ENCODE measurements at regions not wholly inside any gene's neighbourhood (a gene's known extent, or its start where the extent isn't known, plus 50 kb on each side); places are given as distances from the start of the nearest gene placed in this dataset.
A peak's percentile ranks its signal among the peaks of the same experiment; 100 is the strongest.

GRCh38 chr4:148827781-148828180 is 385.6 kb upstream of the NR3C2 start:
- in situ Hi-C loops (cut with HindIII; ENCODE audit: low pct_unique_long_range_greater_than_20kb, low sequenced_read_pairs) = no loop called here
- no peak for DNase-seq (ENCODE audit: low read depth, low spot score)

GRCh38 chr4:148823419-148823769 is 381.2 kb upstream of the NR3C2 start:
- in situ Hi-C loops (cut with HindIII; ENCODE audit: low pct_unique_long_range_greater_than_20kb, low sequenced_read_pairs) = no loop called here
- DNase-seq (ENCODE audit: low read depth, low spot score) = no peak

GRCh38 chr4:148822572-148823418 is 380.6 kb upstream of the NR3C2 start:
- in situ Hi-C loops (cut with HindIII; ENCODE audit: low pct_unique_long_range_greater_than_20kb, low sequenced_read_pairs) = no loop called here
- no peak for DNase-seq (ENCODE audit: low read depth, low spot score)

- in situ Hi-C loops (cut with HindIII; ENCODE audit: low pct_unique_long_range_greater_than_20kb, low sequenced_read_pairs) = no loop called here
- DNase-seq (ENCODE audit: low read depth, low spot score) = no peak
Observed at GRCh38 chr4:148814030-148814429, 371.8 kb upstream of the NR3C2 start.

- in situ Hi-C loops (cut with HindIII; ENCODE audit: low pct_unique_long_range_greater_than_20kb, low sequenced_read_pairs) = no loop called here
- DNase-seq (ENCODE audit: low read depth, low spot score) = no peak
Observed at GRCh38 chr4:148813289-148813688, 371.1 kb upstream of the NR3C2 start.

GRCh38 chr4:148812101-148812500 is 369.9 kb upstream of the NR3C2 start:
- in situ Hi-C loops (cut with HindIII; ENCODE audit: low pct_unique_long_range_greater_than_20kb, low sequenced_read_pairs) = no loop called here
- DNase-seq (ENCODE audit: low read depth, low spot score) = no peak

- no peak for DNase-seq (ENCODE audit: low read depth, low spot score)
- in situ Hi-C loops (cut with HindIII; ENCODE audit: low pct_unique_long_range_greater_than_20kb, low sequenced_read_pairs) = no loop called here
Observed at GRCh38 chr4:148810461-148810860, 368.2 kb upstream of the NR3C2 start.

- in situ Hi-C loops (cut with HindIII; ENCODE audit: low pct_unique_long_range_greater_than_20kb, low sequenced_read_pairs) = no loop called here
- DNase-seq (ENCODE audit: low read depth, low spot score) = no peak
Observed at GRCh38 chr4:148808416-148808815, 366.2 kb upstream of the NR3C2 start.

- in situ Hi-C loops (cut with HindIII; ENCODE audit: low pct_unique_long_range_greater_than_20kb, low sequenced_read_pairs) = no loop called here
- DNase-seq (ENCODE audit: low read depth, low spot score) = no peak
Observed at GRCh38 chr4:148800940-148801339, 358.7 kb upstream of the NR3C2 start.

- in situ Hi-C loops (cut with HindIII; ENCODE audit: low pct_unique_long_range_greater_than_20kb, low sequenced_read_pairs) = no loop called here
- DNase-seq (ENCODE audit: low read depth, low spot score) = no peak
Observed at GRCh38 chr4:148800336-148800885, 358.2 kb upstream of the NR3C2 start.

GRCh38 chr4:148795156-148795864 is 353.1 kb upstream of the NR3C2 start:
- in situ Hi-C loops (cut with HindIII; ENCODE audit: low pct_unique_long_range_greater_than_20kb, low sequenced_read_pairs) = no loop called here

GRCh38 chr4:148793221-148793620 is 351.0 kb upstream of the NR3C2 start:
- no peak for DNase-seq (ENCODE audit: low read depth, low spot score)
- in situ Hi-C loops (cut with HindIII; ENCODE audit: low pct_unique_long_range_greater_than_20kb, low sequenced_read_pairs) = no loop called here

More at GRCh38 chr4:148795156-148795864, 353.1 kb upstream of the NR3C2 start:
- no peak for DNase-seq (ENCODE audit: low read depth, low spot score)

GRCh38 chr4:148790691-148791090 is 348.5 kb upstream of the NR3C2 start:
- DNase-seq (ENCODE audit: low read depth, low spot score) = peak; percentile 10
- in situ Hi-C loops (cut with HindIII; ENCODE audit: low pct_unique_long_range_greater_than_20kb, low sequenced_read_pairs) = no loop called here

GRCh38 chr4:148790246-148790645 is 348.0 kb upstream of the NR3C2 start:
- DNase-seq (ENCODE audit: low read depth, low spot score) = peak; percentile 2
- in situ Hi-C loops (cut with HindIII; ENCODE audit: low pct_unique_long_range_greater_than_20kb, low sequenced_read_pairs) = no loop called here

GRCh38 chr4:148787831-148788477 is 345.7 kb upstream of the NR3C2 start:
- in situ Hi-C loops (cut with HindIII; ENCODE audit: low pct_unique_long_range_greater_than_20kb, low sequenced_read_pairs) = no loop called here
- no peak for DNase-seq (ENCODE audit: low read depth, low spot score)

- in situ Hi-C loops (cut with HindIII; ENCODE audit: low pct_unique_long_range_greater_than_20kb, low sequenced_read_pairs) = no loop called here
- DNase-seq (ENCODE audit: low read depth, low spot score) = no peak
Observed at GRCh38 chr4:148787285-148787684, 345.1 kb upstream of the NR3C2 start.

- in situ Hi-C loops (cut with HindIII; ENCODE audit: low pct_unique_long_range_greater_than_20kb, low sequenced_read_pairs) = no loop called here
- no peak for DNase-seq (ENCODE audit: low read depth, low spot score)
Observed at GRCh38 chr4:148786699-148787098, 344.5 kb upstream of the NR3C2 start.

- in situ Hi-C loops (cut with HindIII; ENCODE audit: low pct_unique_long_range_greater_than_20kb, low sequenced_read_pairs) = no loop called here
- DNase-seq (ENCODE audit: low read depth, low spot score) = no peak
Observed at GRCh38 chr4:148782284-148782683, 340.1 kb upstream of the NR3C2 start.

Measured in SK-MEL-5 (cell line).